ENCODE measurements at regions not wholly inside any gene's neighbourhood (a gene's known extent, or its start where the extent isn't known, plus 50 kb on each side); places are given as distances from the start of the nearest gene placed in this dataset.

- H3K4me3 ChIP-seq (ENCODE audit: low read depth in 1 of 5, low read length in 5 of 5): no peak overlapping the region
- H3K27ac ChIP-seq (ENCODE audit: low read depth, low read length): no peak overlapping the region
- H3K9me3 ChIP-seq (ENCODE audit: control insufficient read depth in 5 of 5, low read length in 5 of 5): no peaks in the 10 kb centered on the region
- H3K27me3 ChIP-seq (ENCODE audit: control insufficient read depth in 5 of 5, insufficient read depth in 4 of 5, low read length in 5 of 5): peaks cover 0 to 8% (median 4%) of the 10 kb centered on the region in 5 donors
- H3K36me3 ChIP-seq (ENCODE audit: control insufficient read depth in 5 of 5, insufficient read depth in 5 of 5, low read length in 5 of 5): no peaks in the 10 kb centered on the region
- H3K4me1 ChIP-seq (ENCODE audit: control insufficient read depth in 5 of 5, insufficient read depth in 5 of 5, low read length in 5 of 5): no peaks in the 10 kb centered on the region
- H3K9ac ChIP-seq (ENCODE audit: low read length in 5 of 5): no peak overlapping the region
These were observed 127.9 kb upstream of the AMOT start for GRCh38 chrX:112968351-112969133.

GRCh38 chrX:112967903-112968302 lies 127.3 kb upstream of the AMOT start:
- Histone ChIP-seq H3K27ac (ENCODE audit: low read depth, low read length) (no peak overlapping the region), H3K4me1 (ENCODE audit: control insufficient read depth in 5 of 5, insufficient read depth in 5 of 5, low read length in 5 of 5) (no peaks in the 10 kb centered on the region), H3K27me3 (ENCODE audit: control insufficient read depth in 5 of 5, insufficient read depth in 4 of 5, low read length in 5 of 5) (peaks cover 0 to 5% (median under 1%) of the 10 kb centered on the region in 5 donors), H3K4me3 (ENCODE audit: low read depth in 1 of 5, low read length in 5 of 5) (no peak overlapping the region), H3K36me3 (ENCODE audit: control insufficient read depth in 5 of 5, insufficient read depth in 5 of 5, low read length in 5 of 5) (no peaks in the 10 kb centered on the region), H3K9ac (ENCODE audit: low read length in 5 of 5) (no peak overlapping the region), H3K9me3 (ENCODE audit: control insufficient read depth in 5 of 5, low read length in 5 of 5) (no peaks in the 10 kb centered on the region)

GRCh38 chrX:112967341-112967740 lies 126.7 kb upstream of the AMOT start:
- H3K36me3 ChIP-seq (ENCODE audit: control insufficient read depth in 5 of 5, insufficient read depth in 5 of 5, low read length in 5 of 5): no peaks in the 10 kb centered on the region
- no peak overlapping the region for H3K9ac ChIP-seq (ENCODE audit: low read length in 5 of 5)
- peaks cover 0 to 5% (median 0%) of the 10 kb centered on the region in 5 donors for H3K27me3 ChIP-seq (ENCODE audit: control insufficient read depth in 5 of 5, insufficient read depth in 4 of 5, low read length in 5 of 5)

GRCh38 chrX:112961981-112962380 lies 121.3 kb upstream of the AMOT start:
- Histone ChIP-seq H3K36me3 (ENCODE audit: control insufficient read depth in 5 of 5, insufficient read depth in 5 of 5, low read length in 5 of 5) (no peaks in the 10 kb centered on the region), H3K4me3 (ENCODE audit: low read depth in 1 of 5, low read length in 5 of 5) (no peak overlapping the region), H3K27ac (ENCODE audit: low read depth, low read length) (no peak overlapping the region), H3K9me3 (ENCODE audit: control insufficient read depth in 5 of 5, low read length in 5 of 5) (no peaks in the 10 kb centered on the region), H3K9ac (ENCODE audit: low read length in 5 of 5) (no peak overlapping the region), H3K27me3 (ENCODE audit: control insufficient read depth in 5 of 5, insufficient read depth in 4 of 5, low read length in 5 of 5) (peaks cover 0 to 2% (median 0%) of the 10 kb centered on the region in 5 donors), H3K4me1 (ENCODE audit: control insufficient read depth in 5 of 5, insufficient read depth in 5 of 5, low read length in 5 of 5) (no peaks in the 10 kb centered on the region)

More at GRCh38 chrX:112967341-112967740, 126.7 kb upstream of the AMOT start:
- no peaks in the 10 kb centered on the region for H3K4me1 ChIP-seq (ENCODE audit: control insufficient read depth in 5 of 5, insufficient read depth in 5 of 5, low read length in 5 of 5)
- H3K27ac ChIP-seq (ENCODE audit: low read depth, low read length): no peak overlapping the region
- no peak overlapping the region for H3K4me3 ChIP-seq (ENCODE audit: low read depth in 1 of 5, low read length in 5 of 5)
- no peaks in the 10 kb centered on the region for H3K9me3 ChIP-seq (ENCODE audit: control insufficient read depth in 5 of 5, low read length in 5 of 5)

- H3K9ac ChIP-seq (ENCODE audit: low read length in 5 of 5): no peak overlapping the region
- H3K4me3 ChIP-seq (ENCODE audit: low read depth in 1 of 5, low read length in 5 of 5): no peak overlapping the region
- peaks cover 0 to 12% (median 0%) of the 10 kb centered on the region in 5 donors for H3K27me3 ChIP-seq (ENCODE audit: control insufficient read depth in 5 of 5, insufficient read depth in 4 of 5, low read length in 5 of 5)
- no peaks in the 10 kb centered on the region for H3K9me3 ChIP-seq (ENCODE audit: control insufficient read depth in 5 of 5, low read length in 5 of 5)
- no peak overlapping the region for H3K27ac ChIP-seq (ENCODE audit: low read depth, low read length)
- H3K4me1 ChIP-seq (ENCODE audit: control insufficient read depth in 5 of 5, insufficient read depth in 5 of 5, low read length in 5 of 5): no peaks in the 10 kb centered on the region
- H3K36me3 ChIP-seq (ENCODE audit: control insufficient read depth in 5 of 5, insufficient read depth in 5 of 5, low read length in 5 of 5): no peaks in the 10 kb centered on the region
These were observed 107.5 kb upstream of the AMOT start for GRCh38 chrX:112947981-112948615.

GRCh38 chrX:112946227-112946626 lies 105.6 kb upstream of the AMOT start:
- Histone ChIP-seq H3K27me3 (ENCODE audit: control insufficient read depth in 5 of 5, insufficient read depth in 4 of 5, low read length in 5 of 5) (peaks cover 0 to 5% (median 0%) of the 10 kb centered on the region in 5 donors), H3K27ac (ENCODE audit: low read depth, low read length) (no peak overlapping the region), H3K4me3 (ENCODE audit: low read depth in 1 of 5, low read length in 5 of 5) (no peak overlapping the region), H3K36me3 (ENCODE audit: control insufficient read depth in 5 of 5, insufficient read depth in 5 of 5, low read length in 5 of 5) (no peaks in the 10 kb centered on the region), H3K4me1 (ENCODE audit: control insufficient read depth in 5 of 5, insufficient read depth in 5 of 5, low read length in 5 of 5) (peaks cover 0 to 3% (median 2%) of the 10 kb centered on the region in 5 donors), H3K9ac (ENCODE audit: low read length in 5 of 5) (no peak overlapping the region), H3K9me3 (ENCODE audit: control insufficient read depth in 5 of 5, low read length in 5 of 5) (no peaks in the 10 kb centered on the region)

GRCh38 chrX:112945826-112946225 lies 105.2 kb upstream of the AMOT start:
- Histone ChIP-seq H3K27me3 (ENCODE audit: control insufficient read depth in 5 of 5, insufficient read depth in 4 of 5, low read length in 5 of 5) (peaks cover 0 to 5% (median 0%) of the 10 kb centered on the region in 5 donors), H3K9ac (ENCODE audit: low read length in 5 of 5) (no peak overlapping the region), H3K4me1 (ENCODE audit: control insufficient read depth in 5 of 5, insufficient read depth in 5 of 5, low read length in 5 of 5) (peaks cover 0 to 4% (median 3%) of the 10 kb centered on the region in 5 donors), H3K36me3 (ENCODE audit: control insufficient read depth in 5 of 5, insufficient read depth in 5 of 5, low read length in 5 of 5) (no peaks in the 10 kb centered on the region), H3K9me3 (ENCODE audit: control insufficient read depth in 5 of 5, low read length in 5 of 5) (no peaks in the 10 kb centered on the region), H3K27ac (ENCODE audit: low read depth, low read length) (no peak overlapping the region), H3K4me3 (ENCODE audit: low read depth in 1 of 5, low read length in 5 of 5) (no peak overlapping the region)

- Histone ChIP-seq H3K4me1 (ENCODE audit: control insufficient read depth in 5 of 5, insufficient read depth in 5 of 5, low read length in 5 of 5) (peaks cover 0 to 4% (median 3%) of the 10 kb centered on the region in 5 donors), H3K9me3 (ENCODE audit: control insufficient read depth in 5 of 5, low read length in 5 of 5) (no peaks in the 10 kb centered on the region), H3K4me3 (ENCODE audit: low read depth in 1 of 5, low read length in 5 of 5) (peak overlapping the region in 4 of 5 donors; percentile 19 to 57 (median 44)), H3K27ac (ENCODE audit: low read depth, low read length) (no peak overlapping the region), H3K36me3 (ENCODE audit: control insufficient read depth in 5 of 5, insufficient read depth in 5 of 5, low read length in 5 of 5) (no peaks in the 10 kb centered on the region), H3K27me3 (ENCODE audit: control insufficient read depth in 5 of 5, insufficient read depth in 4 of 5, low read length in 5 of 5) (peaks cover 0 to 2% (median 0%) of the 10 kb centered on the region in 5 donors), H3K9ac (ENCODE audit: low read length in 5 of 5) (no peak overlapping the region)
These were observed 100.7 kb upstream of the AMOT start for GRCh38 chrX:112941209-112941837.

GRCh38 chrX:112935029-112935428 lies 94.4 kb upstream of the AMOT start:
- H3K4me1 ChIP-seq (ENCODE audit: control insufficient read depth in 5 of 5, insufficient read depth in 5 of 5, low read length in 5 of 5): no peaks in the 10 kb centered on the region

GRCh38 chrX:112931900-112932299 lies 91.3 kb upstream of the AMOT start:
- no peak overlapping the region for H3K27ac ChIP-seq (ENCODE audit: low read depth, low read length)
- H3K9me3 ChIP-seq (ENCODE audit: control insufficient read depth in 5 of 5, low read length in 5 of 5): no peaks in the 10 kb centered on the region
- no peak overlapping the region for H3K4me3 ChIP-seq (ENCODE audit: low read depth in 1 of 5, low read length in 5 of 5)
- no peak overlapping the region for H3K9ac ChIP-seq (ENCODE audit: low read length in 5 of 5)
- peaks cover 0 to 2% (median 0%) of the 10 kb centered on the region in 5 donors for H3K27me3 ChIP-seq (ENCODE audit: control insufficient read depth in 5 of 5, insufficient read depth in 4 of 5, low read length in 5 of 5)
- no peaks in the 10 kb centered on the region for H3K36me3 ChIP-seq (ENCODE audit: control insufficient read depth in 5 of 5, insufficient read depth in 5 of 5, low read length in 5 of 5)
- no peaks in the 10 kb centered on the region for H3K4me1 ChIP-seq (ENCODE audit: control insufficient read depth in 5 of 5, insufficient read depth in 5 of 5, low read length in 5 of 5)

More at GRCh38 chrX:112935029-112935428, 94.4 kb upstream of the AMOT start:
- Histone ChIP-seq H3K9me3 (ENCODE audit: control insufficient read depth in 5 of 5, low read length in 5 of 5) (no peaks in the 10 kb centered on the region), H3K4me3 (ENCODE audit: low read depth in 1 of 5, low read length in 5 of 5) (no peak overlapping the region), H3K36me3 (ENCODE audit: control insufficient read depth in 5 of 5, insufficient read depth in 5 of 5, low read length in 5 of 5) (no peaks in the 10 kb centered on the region), H3K9ac (ENCODE audit: low read length in 5 of 5) (no peak overlapping the region), H3K27ac (ENCODE audit: low read depth, low read length) (no peak overlapping the region), H3K27me3 (ENCODE audit: control insufficient read depth in 5 of 5, insufficient read depth in 4 of 5, low read length in 5 of 5) (peaks cover 0 to 2% (median 0%) of the 10 kb centered on the region in 5 donors)

Data from subcutaneous abdominal adipose tissue (tissue), 5 donors.